HG03066 (cell line): ENCODE measurements at regions not wholly inside any gene's neighbourhood (a gene's known extent, or its start where the extent isn't known, plus 50 kb on each side); places are given as distances from the start of the nearest gene placed in this dataset.

Experiments used
- ATAC-seq: cut with Tn5 transposase; IDR thresholded peaks from one replicate; pipeline ENCODE4 v1.9.1; 2021; ENCODE audit warnings: low read depth; ENCODE audit not compliant: unreplicated experiment

- ATAC-seq, result no peak
These were observed 220.7 kb upstream of the SESN3 start for GRCh38 chr11:95451682-95452081.

GRCh38 chr11:95451261-95451660 lies 220.3 kb upstream of the SESN3 start:
- no peak for ATAC-seq

- no peak for ATAC-seq
These were observed 219.6 kb upstream of the SESN3 start for GRCh38 chr11:95450547-95451123.

- no peak for ATAC-seq
These were observed 214.8 kb upstream of the SESN3 start for GRCh38 chr11:95445746-95446333.

GRCh38 chr11:95444309-95445241 lies 213.6 kb upstream of the SESN3 start:
- ATAC-seq, result no peak

- ATAC-seq, result peak; percentile 73
These were observed 212.4 kb upstream of the SESN3 start for GRCh38 chr11:95443386-95443785.

- no peak for ATAC-seq
These were observed 211.6 kb upstream of the SESN3 start for GRCh38 chr11:95442531-95443050.

- no peak for ATAC-seq
These were observed 204.8 kb upstream of the SESN3 start for GRCh38 chr11:95435628-95436353.

GRCh38 chr11:95435192-95435591 lies 204.2 kb upstream of the SESN3 start:
- ATAC-seq, result no peak

GRCh38 chr11:95434489-95435057 lies 203.6 kb upstream of the SESN3 start:
- no peak for ATAC-seq

- no peak for ATAC-seq
These were observed 203.0 kb upstream of the SESN3 start for GRCh38 chr11:95434009-95434408.

- no peak for ATAC-seq
These were observed 201.9 kb upstream of the SESN3 start for GRCh38 chr11:95432714-95433503.

GRCh38 chr11:95429376-95429907 lies 198.4 kb upstream of the SESN3 start:
- ATAC-seq, result no peak

- ATAC-seq, result no peak
These were observed 195.9 kb upstream of the SESN3 start for GRCh38 chr11:95426823-95427462.

GRCh38 chr11:95419915-95420314 lies 188.9 kb upstream of the SESN3 start:
- ATAC-seq, result no peak

- no peak for ATAC-seq
These were observed 187.9 kb upstream of the SESN3 start for GRCh38 chr11:95418916-95419315.

- no peak for ATAC-seq
These were observed 186.8 kb upstream of the SESN3 start for GRCh38 chr11:95417832-95418231.

GRCh38 chr11:95415837-95416304 lies 184.9 kb upstream of the SESN3 start:
- no peak for ATAC-seq

- no peak for ATAC-seq
These were observed 183.2 kb upstream of the SESN3 start for GRCh38 chr11:95414217-95414616.
